H1 (cell line): ENCODE measurements at regions not wholly inside any gene's neighbourhood (a gene's known extent, or its start where the extent isn't known, plus 50 kb on each side); places are given as distances from the start of the nearest gene placed in this dataset.

Source experiments
- CTCF ChIA-PET: fragments of 300-600 bp; sonication (Branson Sonifier 250); formaldehyde crosslinking; loops from one replicate; lab custom pipeline; 2021; ENCODE audit not compliant: partially characterized antibody; lab: Charles Lee
- POLR2A ChIA-PET: fragments of 300-600 bp; sonication (Branson Sonifier 250); formaldehyde crosslinking; loops from one replicate; lab custom pipeline; 2021; ENCODE audit warnings: inconsistent platforms; ENCODE audit not compliant: partially characterized antibody; lab: Charles Lee
- DNase-seq, 2 experiments: peaks; one replicate each; pipeline versions ENCODE4 v3.0.0 to v3.0.0-alpha.2; 2010 to 2022; ENCODE audit warnings: low spot score in 2 of 2, low read depth in 1 of 2, mixed read lengths in 1 of 2
- FAIRE-seq: peaks from 2 replicates; lab custom pipeline; 2011; peaks lifted over from hg19 to GRCh38; lab: Jason Lieb, UNC
- H2AFZ ChIP-seq: 2 replicates; pipeline ENCODE4 v1.8.1; 2012; ENCODE audit warnings: low read length, inconsistent platforms
- H2AK5ac ChIP-seq: 2 replicates; pipeline ENCODE4 v1.6.1; 2013; ENCODE audit warnings: low read depth, low read length
- H2BK120ac ChIP-seq: replicated peaks from 2 replicates; pipeline ENCODE3; 2013; ENCODE audit warnings: low read depth, low read length, inconsistent platforms
- H2BK12ac ChIP-seq: 2 replicates; pipeline ENCODE4 v1.6.1; 2013; ENCODE audit warnings: low read depth, low read length
- H2BK15ac ChIP-seq: 2 replicates; pipeline ENCODE4 v1.6.1; 2013; ENCODE audit warnings: low read length
- H2BK20ac ChIP-seq: 2 replicates; pipeline ENCODE4 v1.6.1; 2013; ENCODE audit warnings: low read length
- H2BK5ac ChIP-seq: 2 replicates; pipeline ENCODE4 v1.6.1; 2013; ENCODE audit warnings: low read depth, low read length
- H3K14ac ChIP-seq: 2 replicates; pipeline ENCODE4 v1.6.1; 2013; ENCODE audit warnings: inconsistent platforms; ENCODE audit not compliant: insufficient read length
- H3K18ac ChIP-seq: 2 replicates; pipeline ENCODE4 v1.6.1; 2013; ENCODE audit warnings: low read length; ENCODE audit errors: extremely low read depth
- H3K23ac ChIP-seq: 2 replicates; pipeline ENCODE4 v1.6.1; 2013; ENCODE audit warnings: inconsistent platforms; ENCODE audit not compliant: insufficient read length
- H3K23me2 ChIP-seq: 2 replicates; pipeline ENCODE4 v1.6.1; 2013; ENCODE audit warnings: low read depth, low read length
- H3K27ac ChIP-seq: 2 replicates; pipeline ENCODE4 v1.6.1; 2011; ENCODE audit warnings: low read depth, low read length, inconsistent platforms
- H3K27me3 ChIP-seq, 4 experiments: replicated peaks in 1 of 4; 1 replicate in 1 of 4; 2 replicates in 3 of 4; pipeline versions ENCODE4 v1.6.1 to v1.8.1; 2011 to 2013; ENCODE audit warnings: low read length in 3 of 4, mild to moderate bottlenecking in 3 of 4, inconsistent platforms in 2 of 4, mixed read lengths in 2 of 4, moderate library complexity in 1 of 4; ENCODE audit not compliant: control insufficient read depth in 3 of 4, insufficient read depth in 3 of 4; ENCODE audit errors: extremely low read depth in 1 of 4
- H3K36me3 ChIP-seq, 4 experiments: 2 replicates each; pipeline versions ENCODE4 v1.6.1 to v1.8.1; 2011 to 2013; ENCODE audit warnings: mild to moderate bottlenecking in 4 of 4, low read length in 3 of 4, moderate library complexity in 2 of 4, control low read depth in 1 of 4, inconsistent platforms in 1 of 4; ENCODE audit not compliant: insufficient read depth in 4 of 4, control insufficient read depth in 2 of 4
- H3K4ac ChIP-seq: replicated peaks from 2 replicates; pipeline ENCODE3; 2013; ENCODE audit warnings: low read length, low read depth, mixed read lengths, inconsistent platforms; ENCODE audit not compliant: insufficient read length
- H3K4me1 ChIP-seq, 4 experiments: replicated peaks in 1 of 4; 1 replicate in 1 of 4; 2 replicates in 3 of 4; pipeline versions ENCODE4 v1.6.1 to v1.8.1; 2011 to 2013; ENCODE audit warnings: low read length in 3 of 4, inconsistent platforms in 2 of 4, mixed read lengths in 1 of 4; ENCODE audit not compliant: insufficient read depth in 4 of 4, control insufficient read depth in 3 of 4
- H3K4me2 ChIP-seq, 2 experiments: 2 replicates each; pipeline versions ENCODE4 v1.6.1 to v1.8.1; 2011 to 2013; ENCODE audit warnings: low read depth in 2 of 2, low read length in 2 of 2, control low read depth in 1 of 2, inconsistent platforms in 1 of 2, mild to moderate bottlenecking in 1 of 2; ENCODE audit not compliant: insufficient read depth in 1 of 2
- H3K4me3 ChIP-seq, 4 experiments: fragments of 200-600, 300-600 bp in 1 of 4; sonication (generic), shearing (Covaris generic), sonication (Bioruptor Twin) in 1 of 4; 2 replicates each; pipeline versions ENCODE4 v1.5.1 to v1.8.1; 2011 to 2016; ENCODE audit warnings: low read length in 4 of 4, low read depth in 3 of 4, control low read depth in 2 of 4, inconsistent platforms in 2 of 4, mild to moderate bottlenecking in 2 of 4, mixed read lengths in 1 of 4, moderate library complexity in 1 of 4; ENCODE audit not compliant: insufficient read depth in 2 of 4; ENCODE audit errors: extremely low read depth in 1 of 4
- H3K56ac ChIP-seq: replicated peaks from 2 replicates; pipeline ENCODE3; 2013; ENCODE audit warnings: low read depth, mild to moderate bottlenecking, mixed read lengths, low read length, inconsistent platforms; ENCODE audit not compliant: insufficient read length
- H3K79me1 ChIP-seq: 2 replicates; pipeline ENCODE4 v1.6.1; 2013; ENCODE audit warnings: low read depth, low read length, control low read depth
- H3K79me2 ChIP-seq, 2 experiments: 2 replicates each; pipeline versions ENCODE4 v1.6.1 to v1.8.1; 2012 to 2013; ENCODE audit warnings: low read length in 2 of 2, mild to moderate bottlenecking in 2 of 2, inconsistent platforms in 1 of 2; ENCODE audit not compliant: insufficient read depth in 2 of 2, control insufficient read depth in 1 of 2
- H3K9ac ChIP-seq, 4 experiments: replicated peaks in 1 of 4; 1 replicate in 1 of 4; 2 replicates in 3 of 4; pipeline versions ENCODE4 v1.6.1 to v1.8.1; 2011 to 2013; ENCODE audit warnings: low read depth in 3 of 4, low read length in 3 of 4, control low read depth in 2 of 4, mild to moderate bottlenecking in 2 of 4, moderate library complexity in 2 of 4, inconsistent platforms in 1 of 4; ENCODE audit errors: extremely low read depth in 1 of 4
- H3K9me3 ChIP-seq, 2 experiments: 2 replicates each; pipeline versions ENCODE4 v1.6.1 to v1.8.1; 2012 to 2013; ENCODE audit warnings: mild to moderate bottlenecking in 2 of 2, moderate library complexity in 2 of 2, control low read depth in 1 of 2, inconsistent platforms in 1 of 2, low read depth in 1 of 2, low read length in 1 of 2, mixed read lengths in 1 of 2; ENCODE audit not compliant: insufficient read depth in 2 of 2
- H4K20me1 ChIP-seq, 2 experiments: replicated peaks in 1 of 2; 2 replicates each; pipeline versions ENCODE3 to v1.8.1; 2011 to 2013; ENCODE audit warnings: inconsistent platforms in 2 of 2, low read length in 2 of 2, mild to moderate bottlenecking in 1 of 2; ENCODE audit not compliant: insufficient read depth in 2 of 2, control insufficient read depth in 1 of 2
- H4K5ac ChIP-seq: 2 replicates; pipeline ENCODE4 v1.6.1; 2013; ENCODE audit warnings: low read length, low read depth, mixed read lengths, inconsistent platforms; ENCODE audit not compliant: insufficient read length
- H4K8ac ChIP-seq: 2 replicates; pipeline ENCODE4 v1.8.0; 2013; ENCODE audit warnings: mild to moderate bottlenecking, moderate library complexity, low read length, inconsistent platforms; ENCODE audit not compliant: insufficient read depth; ENCODE audit errors: extremely low read depth
- H4K91ac ChIP-seq: replicated peaks from 2 replicates; pipeline ENCODE3; 2013; ENCODE audit warnings: low read length, mixed read lengths, inconsistent platforms; ENCODE audit not compliant: insufficient read length
- ATF2 ChIP-seq: IDR thresholded peaks from 2 replicates; pipeline ENCODE4 v1.6.1; 2012; ENCODE audit warnings: low read length, inconsistent platforms
- CBX8 ChIP-seq: fragments of 300-800, 300-1000 bp; sonication (generic); IDR thresholded peaks from 2 replicates; pipeline ENCODE4 v1.7.1; 2016; ENCODE audit warnings: low read depth, low read length, borderline replicate concordance
- CTBP2 ChIP-seq: IDR thresholded peaks from 2 replicates; pipeline ENCODE4 v1.7.0; 2011; ENCODE audit warnings: borderline replicate concordance, mild to moderate bottlenecking, moderate library complexity, mixed read lengths, low read length; ENCODE audit not compliant: insufficient read depth, insufficient read length
- NANOG ChIP-seq: IDR thresholded peaks from 2 replicates; pipeline ENCODE4 v1.6.1; 2011; ENCODE audit warnings: low read length, low read depth, mild to moderate bottlenecking, inconsistent platforms; ENCODE audit not compliant: insufficient read depth, poor library complexity, severe bottlenecking
- SAP30 ChIP-seq: fragments of 300-600 bp; sonication (generic); IDR thresholded peaks from 2 replicates; pipeline ENCODE4 v1.7.1; 2012; ENCODE audit warnings: low read length, moderate library complexity, mild to moderate bottlenecking, inconsistent platforms; ENCODE audit not compliant: insufficient read depth, insufficient replicate concordance
- WGBS, 2 experiments: shearing (Covaris generic) in 1 of 2; methylation state at CpG; one replicate each; pipeline versions ENCODE4 v1.1.6 to v1.1.7; 2013 to 2015; ENCODE audit warnings: low lambda C conversion rate in 2 of 2, mixed read lengths in 2 of 2, inconsistent platforms in 1 of 2, low coverage in 1 of 2, missing lambda C conversion rate in 1 of 2; ENCODE audit not compliant: insufficient replicate concordance in 2 of 2, insufficient coverage in 1 of 2, insufficient read length in 1 of 2; ENCODE audit errors: extremely low coverage in 1 of 2, missing lambda C conversion rate in 1 of 2; 5-methylcytosine and 5-hydroxymethylcytosine counted together

GRCh38 chr13:89432997-89433396 is 1761.8 kb downstream of the SLITRK5 start:
- Histone ChIP-seq H3K4me3 (no peak overlapping the region), H2AFZ (no peak overlapping the region), H2BK12ac (no peak overlapping the region), H3K23me2 (no peaks in the 10 kb centered on the region), H3K9me3 (0 out of 4 replicates have a peak, but pooled peaks cover 0 to 3% of the 10 kb centered on the region in 2 experiments), H2AK5ac (no peak overlapping the region), H3K36me3 (no peaks in the 10 kb centered on the region), H2BK120ac (no peak overlapping the region), H3K9ac (no peak overlapping the region), H2BK20ac (no peak overlapping the region), H3K18ac (no peak overlapping the region), H3K27ac (no peak overlapping the region), H3K79me2 (no peaks in the 10 kb centered on the region), H3K23ac (no peak overlapping the region), H2BK15ac (no peak overlapping the region), H3K4me1 (no peaks in the 10 kb centered on the region), H3K56ac (no peak overlapping the region), H4K8ac (no peak overlapping the region), H3K14ac (no peak overlapping the region), H3K4me2 (no peak overlapping the region), H4K20me1 (no peaks in the 10 kb centered on the region), H4K5ac (no peak overlapping the region), H4K91ac (no peak overlapping the region), H2BK5ac (no peak overlapping the region), H3K27me3 (no peaks in the 10 kb centered on the region), H3K4ac (no peak overlapping the region), H3K79me1 (no peaks in the 10 kb centered on the region)
- POLR2A ChIA-PET = no interaction called here
- DNase-seq (no peak), FAIRE-seq (no peak)
- CTCF ChIA-PET = no interaction called here
- no peak for TF ChIP-seq ATF2
- TF ChIP-seq CTBP2 = no peak
- TF ChIP-seq SAP30 = no peak
- no peak for TF ChIP-seq CBX8
- TF ChIP-seq NANOG = no peak
- WGBS, 2 experiments = 88% methylated on average over 2 of the region's 2 CpGs; no CpG with 5 or more reads in 1 of the 2 experiments
